DMS153 treated with DMSO at 0.1 percent for 48 hours (cell line): ENCODE measurements at regions not wholly inside any gene's neighbourhood (a gene's known extent, or its start where the extent isn't known, plus 50 kb on each side); places are given as distances from the start of the nearest gene placed in this dataset.
A peak's percentile ranks its signal among the peaks of the same experiment; 100 is the strongest.

ENCODE experiments used
- DNase-seq: peaks from one replicate; lab custom pipeline; 2025; ENCODE audit not compliant: unreplicated experiment; lab: John Stamatoyannopoulos, UW

DNA sequence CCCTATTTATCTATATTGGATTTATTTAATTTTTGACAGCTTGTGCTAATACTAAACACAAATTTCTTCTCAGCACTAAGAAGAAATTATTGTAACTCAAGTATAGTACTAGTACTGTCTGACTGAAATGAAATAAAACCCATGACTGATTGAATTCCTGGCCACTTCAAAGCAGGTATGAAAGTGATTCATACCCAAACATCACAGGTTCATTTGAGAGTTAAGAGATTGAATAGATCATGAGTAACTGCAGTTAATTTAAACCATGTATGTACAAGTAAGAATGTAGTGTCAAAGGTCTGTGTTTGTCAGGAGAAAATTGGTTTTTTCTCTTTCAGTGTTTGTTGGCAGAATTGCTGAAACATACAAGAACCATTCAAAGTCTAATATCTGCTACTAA, 332.0 kb upstream of the GRM7 start:
- DNase-seq = no peak

DNA sequence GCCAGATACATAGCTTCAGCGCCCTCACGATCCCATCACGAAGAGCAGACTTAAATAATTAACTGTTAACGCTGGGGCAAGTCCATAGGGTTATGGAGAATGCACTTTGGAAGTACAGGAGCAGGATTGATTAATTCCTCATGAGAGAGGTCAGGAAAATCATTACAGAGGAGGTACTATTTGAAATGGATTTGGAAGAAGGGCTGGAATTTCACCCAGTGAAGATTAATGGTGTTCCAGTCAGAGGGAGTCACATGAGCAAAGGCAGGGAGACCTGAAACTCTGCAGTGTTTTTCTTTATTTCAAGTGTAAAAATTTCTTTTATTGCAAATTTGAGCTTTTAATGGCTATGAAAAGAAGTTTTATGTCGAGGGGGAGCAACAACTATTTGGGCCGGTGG, 329.8 kb upstream of the GRM7 start:
- DNase-seq = no peak

DNA sequence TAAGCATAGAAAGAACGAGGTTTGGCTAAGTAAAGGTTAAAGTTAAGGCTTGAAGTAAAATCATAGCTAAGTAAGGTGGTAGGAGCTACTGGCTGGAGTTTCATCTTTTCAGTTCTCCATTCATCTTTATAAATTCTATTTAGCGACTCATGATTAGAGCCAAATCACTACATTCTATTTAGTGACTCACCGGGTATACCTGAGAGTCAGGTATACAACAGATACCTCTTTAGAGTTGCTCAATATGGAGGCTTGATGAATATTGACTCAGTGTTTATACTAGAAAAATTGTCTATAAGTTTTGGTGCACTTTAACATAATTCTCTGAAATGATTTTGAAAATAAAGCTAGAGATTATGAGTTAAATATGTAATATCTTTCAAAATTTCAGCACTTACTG, 328.8 kb upstream of the GRM7 start:
- no peak for DNase-seq

DNA sequence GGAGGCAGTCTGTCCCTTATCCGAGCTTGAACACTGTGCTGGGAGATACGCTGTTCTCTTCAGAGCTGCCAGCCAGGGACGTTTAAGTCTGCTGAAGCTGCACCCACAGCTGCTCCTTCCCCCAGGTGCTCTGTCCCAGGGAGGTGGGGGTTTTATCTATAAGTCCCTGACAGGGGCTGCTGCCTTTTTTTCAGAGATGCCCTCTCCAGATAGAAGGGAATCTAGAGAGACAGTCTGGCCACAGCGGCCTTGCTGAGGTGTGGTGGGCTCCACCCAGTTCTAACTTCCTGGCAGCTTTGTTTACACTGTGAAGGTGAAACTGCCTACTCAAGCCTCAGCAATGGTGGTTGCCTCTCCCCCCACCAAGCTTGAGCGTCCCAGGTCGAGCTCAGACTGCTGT, 319.9 kb upstream of the GRM7 start:
- DNase-seq = no peak

DNA sequence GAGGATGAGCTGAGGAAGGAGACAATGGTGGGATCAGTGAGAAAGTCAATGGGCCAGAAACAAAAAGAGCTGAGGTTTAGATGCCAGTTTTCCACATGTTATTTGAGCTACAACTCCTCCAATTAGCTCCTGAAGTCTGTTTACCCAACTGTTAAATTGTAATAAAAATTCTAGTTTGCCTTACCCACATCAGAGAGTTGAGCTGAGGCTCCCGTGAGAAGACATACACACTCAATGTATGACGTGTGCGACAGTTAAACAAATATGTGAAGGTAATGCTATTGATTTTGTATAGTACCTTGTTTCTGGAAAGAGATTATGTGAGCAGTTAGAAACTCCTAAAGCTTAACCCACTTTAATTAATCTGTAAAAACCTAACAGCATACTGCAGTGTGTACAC, 318.1 kb upstream of the GRM7 start:
- DNase-seq = peak; percentile 34

DNA sequence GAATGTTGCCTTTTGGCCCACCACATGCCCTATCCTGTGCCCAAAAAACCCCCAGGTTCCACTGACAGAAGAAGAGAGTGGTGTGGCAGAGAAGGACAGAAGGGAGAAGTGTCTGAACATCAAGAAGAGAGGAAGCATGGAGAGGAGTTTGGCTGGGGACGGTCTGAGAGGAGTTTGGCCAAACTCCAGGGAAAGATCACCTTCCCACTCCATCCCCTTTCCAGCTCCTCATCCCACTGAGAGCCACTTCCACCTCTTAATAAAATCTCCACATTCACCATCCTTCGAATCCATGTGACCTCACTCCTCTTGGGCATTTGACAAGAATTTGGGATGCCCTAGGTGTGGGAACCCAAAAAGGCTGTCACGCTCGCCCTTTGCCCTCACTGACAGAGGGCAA, 311.6 kb upstream of the GRM7 start:
- no peak for DNase-seq

DNA sequence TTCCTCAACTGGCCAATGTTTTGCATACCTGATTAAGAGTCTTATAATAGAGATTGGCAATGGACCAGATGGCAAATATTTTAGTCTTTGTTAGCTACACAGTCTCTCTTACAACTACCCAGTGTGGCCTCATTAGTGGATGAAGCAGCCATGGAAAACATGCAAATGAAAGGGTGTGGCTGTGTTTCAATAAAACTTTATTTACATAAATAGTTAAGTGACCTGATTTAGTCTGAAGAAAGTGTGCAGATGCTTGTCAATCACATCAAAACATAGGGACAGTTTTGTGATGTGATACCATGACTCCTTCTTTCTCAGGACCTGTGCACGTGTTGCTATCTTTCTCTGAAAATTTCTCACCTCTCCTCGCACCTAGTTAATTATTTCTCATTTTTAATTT, 309.8 kb upstream of the GRM7 start:
- no peak for DNase-seq

DNA sequence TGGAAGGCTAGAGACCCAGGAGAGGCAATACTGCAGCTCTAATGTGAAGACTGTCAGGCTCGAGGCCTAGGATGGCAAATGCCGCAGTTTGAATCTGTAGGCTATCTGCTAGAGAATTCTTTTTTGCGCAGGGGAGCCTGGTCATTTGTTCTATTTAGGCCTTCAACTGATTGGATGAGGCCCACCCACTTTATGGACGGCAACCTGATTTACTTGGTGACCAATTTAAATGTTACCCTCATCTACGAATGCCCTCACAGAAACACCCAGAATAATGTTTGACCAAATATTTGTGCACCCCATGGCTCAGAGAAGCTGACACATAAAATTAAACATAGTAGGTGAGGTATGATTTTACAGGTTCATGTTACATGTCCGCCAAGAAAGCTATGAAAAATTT, 300.7 kb upstream of the GRM7 start:
- DNase-seq = no peak

DNA sequence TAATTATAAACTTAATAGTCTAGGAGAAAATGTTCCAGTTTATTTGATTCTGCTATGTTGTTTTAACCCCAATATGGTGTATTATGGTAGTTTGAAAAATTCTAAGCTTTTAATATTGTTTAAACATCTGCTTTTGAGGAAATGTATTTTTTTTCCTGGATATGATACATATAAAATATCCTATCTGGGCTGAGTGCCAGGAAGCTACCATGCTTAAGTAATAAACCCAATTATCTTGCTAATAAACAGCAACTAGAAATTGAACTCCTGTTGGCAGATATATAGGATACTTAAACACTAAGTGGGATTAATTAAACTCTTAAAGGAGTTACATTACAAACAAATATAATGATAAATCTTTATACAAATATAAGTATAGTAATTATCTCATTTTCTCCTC, 293.7 kb upstream of the GRM7 start:
- DNase-seq = no peak

DNA sequence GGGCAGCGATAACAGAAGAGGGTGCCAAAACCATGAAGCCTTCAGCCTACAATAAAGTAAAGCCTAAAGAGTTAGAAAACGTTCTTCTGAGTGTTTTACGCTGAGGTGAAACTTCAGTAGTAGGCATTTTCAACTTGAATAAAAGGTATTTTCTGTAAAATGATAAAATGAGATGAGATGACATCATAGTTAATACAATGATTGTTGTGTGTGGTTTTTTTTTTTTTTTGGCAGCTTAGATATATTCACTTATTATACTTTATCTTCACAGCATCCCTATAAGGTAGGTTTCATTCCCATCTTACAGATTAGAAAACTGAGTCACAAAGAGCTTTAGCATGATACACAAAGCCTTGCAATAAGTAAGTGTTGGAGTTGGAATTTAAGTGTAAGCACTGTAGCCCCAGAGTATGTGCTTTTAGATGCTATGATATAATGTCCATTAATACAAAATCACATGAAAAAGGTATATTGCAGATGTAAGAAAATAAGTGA, 291.9 kb upstream of the GRM7 start:
- no peak for DNase-seq

DNA sequence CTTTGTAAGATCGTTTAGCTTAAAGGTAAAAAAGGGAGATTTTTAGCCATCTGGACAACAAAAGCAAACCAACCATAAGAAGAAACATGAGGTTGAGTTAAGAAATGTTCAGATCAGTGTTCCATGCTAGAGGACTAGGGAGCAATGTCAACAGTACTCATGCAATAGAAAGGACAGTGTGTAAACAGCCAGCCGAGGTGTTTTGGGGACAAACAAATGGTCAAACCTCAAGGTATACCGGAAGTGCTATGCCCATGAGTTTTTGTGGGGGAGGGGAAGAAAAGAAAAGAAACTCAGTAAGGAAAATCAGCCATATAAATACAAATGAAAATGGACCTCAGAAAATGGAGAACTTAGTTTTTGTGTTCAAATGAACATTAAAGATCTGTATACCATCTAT, 289.5 kb upstream of the GRM7 start:
- DNase-seq = no peak

DNA sequence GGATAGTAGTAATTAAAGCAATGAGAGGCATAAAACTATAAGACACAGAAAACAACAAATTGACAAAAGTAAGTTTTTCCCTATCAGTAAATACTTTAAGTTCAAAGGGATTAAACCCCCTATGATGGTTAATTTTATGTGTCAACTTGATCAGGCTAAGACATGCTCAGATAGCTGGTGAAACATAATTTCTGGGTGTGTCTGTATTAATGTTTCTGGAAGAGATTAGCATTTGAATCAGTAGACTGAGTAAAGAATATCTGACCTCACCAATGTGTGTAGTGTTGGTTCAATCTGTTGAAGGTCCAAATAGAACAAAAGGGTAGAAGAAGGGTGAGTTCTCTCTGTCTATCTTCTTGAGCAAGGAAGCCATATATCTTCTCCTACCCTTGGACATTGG, 283.3 kb upstream of the GRM7 start:
- no peak for DNase-seq

DNA sequence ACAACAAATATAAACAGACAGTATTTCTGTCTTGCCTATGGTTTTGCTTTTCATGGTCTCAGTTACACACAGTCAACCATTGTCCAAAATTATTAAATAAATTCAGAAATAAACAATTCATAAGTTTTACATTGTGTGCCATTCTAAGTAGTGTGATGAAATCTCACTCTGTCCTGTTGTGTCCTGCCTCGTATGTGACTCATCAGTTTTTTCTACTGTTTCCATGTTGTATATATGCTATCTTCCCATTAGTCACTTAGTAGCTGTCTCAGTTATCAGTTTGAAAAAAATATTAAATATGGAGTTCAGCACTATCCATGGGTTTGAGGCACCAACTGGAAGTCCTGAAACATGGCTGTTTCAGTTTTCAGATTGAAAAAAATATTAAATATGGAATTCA, 282.4 kb upstream of the GRM7 start:
- no peak for DNase-seq

DNA sequence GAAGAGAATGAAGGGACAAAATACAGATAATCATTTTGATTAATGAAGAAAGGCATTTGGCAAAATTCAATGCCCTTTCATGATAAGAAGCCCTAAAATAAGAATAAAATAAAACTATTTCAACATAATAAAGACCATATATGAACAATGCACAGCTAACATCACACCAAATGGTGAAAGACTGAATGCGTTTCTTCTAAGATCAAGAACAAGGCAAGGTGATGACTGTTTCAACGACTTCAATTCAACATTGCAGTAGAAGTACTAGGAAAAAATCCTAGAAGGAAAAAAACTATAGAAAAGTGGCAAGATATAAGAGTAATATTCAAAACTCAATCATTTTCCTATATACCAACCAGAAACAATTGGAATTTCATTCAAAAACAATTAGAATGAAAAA, 280.1 kb upstream of the GRM7 start:
- no peak for DNase-seq

DNA sequence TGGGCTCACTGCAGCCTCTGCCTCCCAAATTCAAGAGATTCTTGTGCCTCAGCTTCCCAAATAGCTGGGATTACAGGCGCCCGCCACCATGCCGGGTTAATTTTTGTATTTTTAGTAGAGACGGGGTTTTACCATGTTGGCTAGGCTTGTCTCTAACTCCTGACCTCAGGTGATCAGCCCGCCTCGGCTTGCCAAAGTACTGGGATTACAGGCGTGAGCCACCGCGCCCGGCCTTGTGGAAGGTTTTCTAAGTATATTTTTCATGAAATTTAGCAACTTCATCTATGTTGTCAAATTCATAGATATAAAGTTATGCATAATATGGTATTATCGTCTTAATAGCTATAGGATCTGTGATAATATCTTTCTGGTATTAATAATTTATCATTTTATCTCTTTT, 275.6 kb upstream of the GRM7 start:
- no peak for DNase-seq

DNA sequence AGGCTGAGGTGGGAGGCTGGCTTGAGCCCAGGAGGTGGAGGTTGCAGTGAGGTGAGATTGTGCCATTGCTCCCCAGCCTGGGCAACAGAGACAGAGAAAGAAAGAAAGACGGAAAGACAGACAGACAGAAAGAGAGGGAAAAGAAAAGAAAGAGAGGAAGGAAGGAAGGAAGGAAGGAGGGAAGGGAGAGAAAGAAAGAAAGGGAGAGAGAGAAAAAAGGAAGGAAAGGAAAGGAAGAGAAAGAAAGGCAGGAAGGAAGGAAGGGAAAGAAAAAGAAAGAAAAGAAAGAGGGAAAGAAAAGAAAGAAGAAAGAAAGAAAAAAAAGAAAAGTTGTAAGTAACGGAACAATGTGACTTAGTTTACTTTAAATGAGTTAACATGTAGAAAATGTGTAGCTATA, 260.7 kb upstream of the GRM7 start:
- DNase-seq = no peak

DNA sequence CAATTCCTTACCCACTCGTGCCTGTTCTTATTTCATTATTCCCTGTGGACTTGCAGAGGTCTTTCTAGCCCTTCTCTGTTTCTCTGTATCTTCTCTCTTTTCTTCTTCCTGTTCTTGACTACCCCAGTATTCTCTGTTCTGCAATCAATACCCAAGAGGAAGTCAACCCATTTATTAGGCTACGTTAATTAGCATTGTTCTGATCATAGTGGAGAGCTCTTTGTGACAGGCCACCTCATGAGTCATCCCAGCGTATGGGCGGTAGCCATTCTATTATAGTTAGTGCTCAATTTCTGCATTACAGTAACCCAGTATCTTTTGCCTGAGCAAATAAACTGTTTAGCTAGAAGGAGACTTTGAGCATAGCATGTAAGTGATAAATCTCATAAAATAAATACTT, 259.5 kb upstream of the GRM7 start:
- DNase-seq = no peak

DNA sequence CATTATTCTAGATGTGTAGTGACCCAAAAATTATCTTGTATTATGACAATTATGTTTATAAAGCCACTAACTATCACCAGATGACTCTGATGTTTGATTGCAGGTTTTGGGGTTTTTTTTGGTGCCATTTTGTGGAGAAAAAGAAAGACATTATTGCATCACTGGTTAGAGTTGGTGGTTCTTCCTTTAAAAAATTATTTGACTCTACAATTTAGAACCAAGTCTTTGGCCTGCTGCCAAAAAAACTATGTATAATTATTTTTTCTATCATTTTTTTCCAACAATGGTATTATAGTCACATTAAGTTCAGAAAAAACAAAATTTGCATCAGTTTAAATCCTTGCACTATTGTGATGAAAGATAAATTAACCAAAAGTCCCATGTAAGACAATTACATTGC, 258.6 kb upstream of the GRM7 start:
- no peak for DNase-seq

DNA sequence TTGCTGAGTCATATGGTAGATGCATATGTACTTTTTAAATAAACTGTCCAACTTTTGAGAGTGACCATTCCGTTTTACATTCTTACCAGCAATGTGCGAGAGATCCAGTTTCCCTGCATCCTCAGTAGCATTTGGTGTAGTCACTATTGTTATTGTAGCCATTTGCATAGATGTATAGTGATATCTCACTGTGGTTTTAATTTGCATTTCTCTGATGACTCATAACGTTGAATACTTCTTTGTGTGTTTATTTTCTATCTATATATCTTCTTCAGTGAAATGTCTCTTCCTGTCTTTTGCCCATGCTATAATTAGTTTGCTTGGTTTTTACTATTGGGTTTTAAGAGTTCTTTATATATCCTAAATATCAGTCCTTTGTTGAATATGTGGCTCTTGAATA, 255.7 kb upstream of the GRM7 start:
- no peak for DNase-seq

DNA sequence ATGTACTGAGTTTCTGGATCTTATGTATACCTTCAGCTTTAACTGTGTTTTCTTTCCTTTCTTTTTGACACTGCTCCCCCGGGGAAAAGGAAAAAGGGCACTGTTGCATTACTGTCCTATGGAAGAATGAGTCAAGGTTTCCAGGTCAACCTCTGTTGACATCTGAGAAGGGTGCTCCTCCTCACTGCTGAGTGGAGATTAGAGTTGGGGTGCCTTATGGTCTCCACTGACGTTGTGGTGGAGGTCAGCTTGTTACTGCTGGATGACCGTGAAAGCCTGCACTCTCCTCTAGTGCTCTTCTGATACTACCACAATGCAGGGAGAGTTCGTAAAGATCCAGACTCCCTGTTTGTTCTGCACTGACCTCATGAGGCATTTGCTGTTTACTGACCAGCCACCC, 252.1 kb upstream of the GRM7 start:
- DNase-seq = no peak

DNA sequence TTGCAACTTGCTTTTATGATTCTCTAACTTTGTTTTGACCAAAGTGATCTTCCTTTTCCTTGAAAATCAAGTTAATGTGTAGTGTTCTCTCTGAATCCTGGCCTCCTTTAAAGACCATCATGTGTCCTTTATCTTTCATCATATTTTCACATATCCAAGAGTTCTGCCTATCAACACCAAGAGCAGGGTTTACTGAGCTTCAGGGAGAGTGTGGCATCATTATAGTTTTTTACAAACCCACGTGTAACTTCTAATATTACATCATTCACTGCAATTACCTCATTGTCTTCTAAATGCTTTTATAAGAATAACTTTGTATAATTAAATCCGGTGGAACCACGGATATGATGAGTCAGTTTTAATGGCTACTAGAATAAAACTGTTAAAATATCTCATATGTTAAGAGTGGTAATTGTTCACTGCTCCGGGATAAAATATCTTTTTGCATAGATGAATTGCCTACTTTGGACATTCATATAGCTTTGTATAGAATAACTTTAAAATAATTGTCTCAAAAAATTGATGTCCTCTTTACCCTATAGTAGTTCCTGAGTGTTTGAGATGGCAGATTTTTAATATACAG, 248.8 kb upstream of the GRM7 start:
- DNase-seq = no peak

DNA sequence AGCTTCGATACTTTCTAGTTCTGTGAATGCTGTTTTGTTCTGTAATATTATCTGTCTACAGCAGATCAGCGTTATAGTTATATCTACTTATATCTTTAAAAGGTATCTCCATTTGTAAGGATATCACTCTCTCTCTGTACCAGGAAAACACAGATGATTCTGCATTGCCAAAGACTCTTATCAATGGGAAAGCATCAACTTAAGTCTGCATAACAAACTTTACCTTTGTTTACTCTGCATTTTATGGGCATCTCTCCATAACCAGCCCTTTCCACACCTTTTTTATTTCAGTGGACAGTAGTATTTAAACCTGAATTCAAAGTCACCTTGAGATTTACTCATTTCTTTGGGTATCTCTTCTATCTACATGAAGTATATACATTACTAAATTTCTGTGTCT, 238.7 kb upstream of the GRM7 start:
- DNase-seq = no peak

DNA sequence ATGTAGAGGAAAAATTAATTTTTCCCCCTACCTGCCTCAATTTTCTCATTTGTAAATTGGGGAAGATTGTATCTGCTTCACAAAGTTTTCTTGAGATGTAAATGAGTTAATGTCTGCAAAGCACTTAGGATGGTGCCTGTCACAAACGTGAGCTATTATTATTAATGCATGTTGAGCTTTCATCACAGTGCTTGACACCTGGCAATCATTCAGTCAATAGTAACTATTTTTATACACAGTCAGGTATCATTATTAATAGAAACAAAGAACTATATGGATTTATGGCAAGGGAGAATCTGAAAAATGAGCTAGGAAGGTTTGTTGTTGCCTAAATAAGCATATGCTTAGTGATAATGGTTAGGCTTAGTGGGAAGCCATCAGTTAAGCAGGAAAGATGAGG, 238.2 kb upstream of the GRM7 start:
- DNase-seq = no peak

DNA sequence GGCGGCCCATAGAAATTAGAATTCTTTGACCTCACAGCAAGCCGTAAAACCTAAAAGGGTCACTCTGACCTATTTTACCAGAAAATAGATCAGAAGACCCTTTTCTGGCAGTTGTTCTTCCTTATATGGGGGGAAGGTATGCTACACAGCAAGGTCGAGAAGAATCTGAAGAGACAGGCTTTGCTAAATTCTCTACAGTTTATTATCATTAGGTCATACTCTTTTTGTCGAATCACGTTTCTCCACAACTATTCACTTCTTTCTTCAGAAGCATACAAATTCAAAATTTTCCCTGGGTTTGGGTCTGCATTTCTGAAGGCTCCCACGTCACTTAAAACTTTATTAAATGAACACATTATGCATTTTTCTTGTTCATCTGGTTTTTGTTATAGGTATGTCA, 229.5 kb upstream of the GRM7 start:
- DNase-seq = no peak
